ENCODE measurements at regions not wholly inside any gene's neighbourhood (a gene's known extent, or its start where the extent isn't known, plus 50 kb on each side); places are given as distances from the start of the nearest gene placed in this dataset.

DNA sequence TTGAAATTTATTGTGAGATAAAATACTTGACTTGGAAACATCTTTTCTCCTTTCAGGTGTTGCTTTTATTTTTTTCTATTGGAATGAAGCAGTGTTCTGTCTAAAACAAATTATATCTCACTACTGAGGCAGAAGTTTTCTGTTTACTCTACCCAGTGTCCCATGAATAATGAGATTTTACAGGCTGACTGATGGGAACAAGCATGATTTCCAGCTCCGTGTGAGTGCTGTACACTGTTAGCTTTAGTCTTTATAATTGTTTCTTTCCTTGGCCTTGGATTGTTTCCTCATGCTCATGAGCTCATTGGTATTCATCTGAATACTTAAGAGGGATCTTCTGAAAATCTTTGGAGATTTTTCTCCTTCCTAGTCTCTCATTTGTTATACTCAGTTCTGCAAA, 2049.5 kb upstream of the PRR20A start:
- TF ChIP-seq, protein P1, sequence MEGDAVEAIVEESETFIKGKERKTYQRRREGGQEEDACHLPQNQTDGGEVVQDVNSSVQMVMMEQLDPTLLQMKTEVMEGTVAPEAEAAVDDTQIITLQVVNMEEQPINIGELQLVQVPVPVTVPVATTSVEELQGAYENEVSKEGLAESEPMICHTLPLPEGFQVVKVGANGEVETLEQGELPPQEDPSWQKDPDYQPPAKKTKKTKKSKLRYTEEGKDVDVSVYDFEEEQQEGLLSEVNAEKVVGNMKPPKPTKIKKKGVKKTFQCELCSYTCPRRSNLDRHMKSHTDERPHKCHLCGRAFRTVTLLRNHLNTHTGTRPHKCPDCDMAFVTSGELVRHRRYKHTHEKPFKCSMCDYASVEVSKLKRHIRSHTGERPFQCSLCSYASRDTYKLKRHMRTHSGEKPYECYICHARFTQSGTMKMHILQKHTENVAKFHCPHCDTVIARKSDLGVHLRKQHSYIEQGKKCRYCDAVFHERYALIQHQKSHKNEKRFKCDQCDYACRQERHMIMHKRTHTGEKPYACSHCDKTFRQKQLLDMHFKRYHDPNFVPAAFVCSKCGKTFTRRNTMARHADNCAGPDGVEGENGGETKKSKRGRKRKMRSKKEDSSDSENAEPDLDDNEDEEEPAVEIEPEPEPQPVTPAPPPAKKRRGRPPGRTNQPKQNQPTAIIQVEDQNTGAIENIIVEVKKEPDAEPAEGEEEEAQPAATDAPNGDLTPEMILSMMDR (IDR thresholded peaks at IDR 0.05) = no peak
- no peak for TF ChIP-seq POLR2AphosphoS5 (IDR thresholded peaks at IDR 0.05)
- TF ChIP-seq POLR2A (IDR thresholded peaks at IDR 0.05) = no peak
- TF ChIP-seq EP300 (IDR thresholded peaks at IDR 0.05) = no peak

Data from stomach (tissue), 4 donors.